Endothelial cell (in vitro differentiated cells): ENCODE measurements at regions not wholly inside any gene's neighbourhood (a gene's known extent, or its start where the extent isn't known, plus 50 kb on each side); places are given as distances from the start of the nearest gene placed in this dataset.
"Not testable (repeated sequence)": the region's sequence is repeated elsewhere in the genome, so short reads cannot be mapped to it uniquely, and the experiment has no call there.

Experiments used
- DNase-seq: peaks from one replicate; pipeline ENCODE4 v3.0.0; 2021; ENCODE audit warnings: low spot score
- H3K27ac Mint-ChIP-seq: one replicate; pipeline ENCODE4 v1.8.0; 2021; ENCODE audit warnings: mixed read lengths, inconsistent platforms; ENCODE audit not compliant: unreplicated experiment
- H3K27me3 Mint-ChIP-seq: one replicate; pipeline ENCODE4 v1.8.0; 2021; ENCODE audit warnings: mild to moderate bottlenecking, moderate library complexity, mixed read lengths, inconsistent platforms; ENCODE audit not compliant: unreplicated experiment
- H3K36me3 Mint-ChIP-seq: one replicate; pipeline ENCODE4 v1.8.0; 2021; ENCODE audit warnings: mild to moderate bottlenecking, low read depth, mixed read lengths, inconsistent platforms; ENCODE audit not compliant: unreplicated experiment
- H3K4me1 Mint-ChIP-seq: one replicate; pipeline ENCODE4 v1.8.0; 2021; ENCODE audit warnings: mild to moderate bottlenecking, mixed read lengths, inconsistent platforms; ENCODE audit not compliant: unreplicated experiment
- H3K4me3 Mint-ChIP-seq: one replicate; pipeline ENCODE4 v1.8.0; 2021; ENCODE audit warnings: mild to moderate bottlenecking, mixed read lengths, inconsistent platforms; ENCODE audit not compliant: unreplicated experiment
- H3K9me3 Mint-ChIP-seq: one replicate; pipeline ENCODE4 v1.8.0; 2021; ENCODE audit warnings: mixed read lengths, inconsistent platforms; ENCODE audit not compliant: unreplicated experiment
- CTCF ChIP-seq: fragments of 200-600 bp; sonication (generic); IDR thresholded peaks from one replicate; pipeline ENCODE4 v1.5.0; 2021; ENCODE audit warnings: antibody characterized with exemption; ENCODE audit not compliant: unreplicated experiment

GRCh38 chr4:101701551-101701950 lies 89.0 kb upstream of the BANK1 start:
- no peak overlapping the region for H3K27ac Mint-ChIP-seq
- no peaks in the 10 kb centered on the region for H3K4me1 Mint-ChIP-seq
- no peak for TF ChIP-seq CTCF

GRCh38 chr4:101699441-101700124 lies 90.9 kb upstream of the BANK1 start:
- no peak for TF ChIP-seq CTCF
- no peak overlapping the region for H3K4me3 Mint-ChIP-seq
- H3K36me3 Mint-ChIP-seq, result no peaks in the 10 kb centered on the region
- H3K27ac Mint-ChIP-seq, result no peak overlapping the region
- H3K27me3 Mint-ChIP-seq, result no peaks in the 10 kb centered on the region
- H3K9me3 Mint-ChIP-seq, result no peaks in the 10 kb centered on the region
- no peaks in the 10 kb centered on the region for H3K4me1 Mint-ChIP-seq
- DNase-seq, result no peak

More at GRCh38 chr4:101701551-101701950, 89.0 kb upstream of the BANK1 start:
- H3K27me3 Mint-ChIP-seq, result no peaks in the 10 kb centered on the region
- no peak overlapping the region for H3K4me3 Mint-ChIP-seq
- DNase-seq, result no peak
- no peaks in the 10 kb centered on the region for H3K9me3 Mint-ChIP-seq
- H3K36me3 Mint-ChIP-seq, result no peaks in the 10 kb centered on the region

- H3K4me1 Mint-ChIP-seq, result peaks cover 4% of the 10 kb centered on the region
- no peak for DNase-seq
- no peak for TF ChIP-seq CTCF
Measured at GRCh38 chr4:101697266-101697665, 93.3 kb upstream of the BANK1 start.

GRCh38 chr4:101696276-101697010 lies 94.1 kb upstream of the BANK1 start:
- DNase-seq, result no peak
- Mint-ChIP-seq H3K9me3 (no peaks in the 10 kb centered on the region), H3K4me3 (no peak overlapping the region), H3K36me3 (no peaks in the 10 kb centered on the region), H3K4me1 (peaks cover 4% of the 10 kb centered on the region), H3K27ac (no peak overlapping the region), H3K27me3 (no peaks in the 10 kb centered on the region)
- TF ChIP-seq CTCF, result no peak

More at GRCh38 chr4:101697266-101697665, 93.3 kb upstream of the BANK1 start:
- no peak overlapping the region for H3K27ac Mint-ChIP-seq
- H3K36me3 Mint-ChIP-seq, result no peaks in the 10 kb centered on the region
- no peaks in the 10 kb centered on the region for H3K9me3 Mint-ChIP-seq
- no peaks in the 10 kb centered on the region for H3K27me3 Mint-ChIP-seq
- no peak overlapping the region for H3K4me3 Mint-ChIP-seq

GRCh38 chr4:101695176-101695575 lies 95.4 kb upstream of the BANK1 start:
- Mint-ChIP-seq H3K4me3 (no peak overlapping the region), H3K36me3 (no peaks in the 10 kb centered on the region), H3K4me1 (peaks cover 6% of the 10 kb centered on the region), H3K27ac (no peak overlapping the region), H3K9me3 (no peaks in the 10 kb centered on the region), H3K27me3 (no peaks in the 10 kb centered on the region)
- no peak for TF ChIP-seq CTCF
- no peak for DNase-seq

GRCh38 chr4:101694403-101694802 lies 96.1 kb upstream of the BANK1 start:
- not testable (repeated sequence) for H3K9me3 Mint-ChIP-seq, DNase-seq, H3K27me3 Mint-ChIP-seq, H3K27ac Mint-ChIP-seq, H3K4me1 Mint-ChIP-seq, H3K36me3 Mint-ChIP-seq, H3K4me3 Mint-ChIP-seq
